NT2/D1 (cell line): ENCODE measurements at regions not wholly inside any gene's neighbourhood (a gene's known extent, or its start where the extent isn't known, plus 50 kb on each side); places are given as distances from the start of the nearest gene placed in this dataset.

ENCODE experiments used
- DNase-seq: peaks from one replicate; pipeline ENCODE4 v3.0.0-alpha.2; 2011; ENCODE audit warnings: low read depth, low spot score
- H3K27me3 ChIP-seq: 2 replicates; pipeline ENCODE4 v1.6.0; 2011; ENCODE audit warnings: mild to moderate bottlenecking; ENCODE audit not compliant: insufficient read length, insufficient read depth
- H3K36me3 ChIP-seq: 2 replicates; pipeline ENCODE4 v1.6.1; 2011; ENCODE audit warnings: mild to moderate bottlenecking, low read length, mixed read lengths; ENCODE audit not compliant: insufficient read depth, insufficient read length
- H3K4me1 ChIP-seq: 2 replicates; pipeline ENCODE4 v1.5.1; 2011; ENCODE audit not compliant: insufficient read depth, insufficient read length
- H3K4me3 ChIP-seq: 2 replicates; pipeline ENCODE4 v1.5.1; 2011; ENCODE audit warnings: low read depth; ENCODE audit not compliant: insufficient read length
- H3K9ac ChIP-seq: 2 replicates; pipeline ENCODE4 v1.6.0; 2011; ENCODE audit warnings: low read depth; ENCODE audit not compliant: insufficient read length
- H3K9me3 ChIP-seq: 2 replicates; pipeline ENCODE4 v1.5.1; 2011; ENCODE audit warnings: mild to moderate bottlenecking, low read length; ENCODE audit not compliant: insufficient read depth
- SUZ12 ChIP-seq: IDR thresholded peaks from 2 replicates; pipeline ENCODE4 v1.6.1; 2011; ENCODE audit not compliant: insufficient read length, insufficient read depth; ENCODE audit errors: extremely low read depth
- YY1 ChIP-seq: IDR thresholded peaks from 2 replicates; pipeline ENCODE4 v1.6.1; 2011; ENCODE audit not compliant: insufficient read length, insufficient read depth
- ZNF274 ChIP-seq: IDR thresholded peaks from 2 replicates; pipeline ENCODE4 v1.6.1; 2011; ENCODE audit warnings: mild to moderate bottlenecking, low read depth, low read length

DNA sequence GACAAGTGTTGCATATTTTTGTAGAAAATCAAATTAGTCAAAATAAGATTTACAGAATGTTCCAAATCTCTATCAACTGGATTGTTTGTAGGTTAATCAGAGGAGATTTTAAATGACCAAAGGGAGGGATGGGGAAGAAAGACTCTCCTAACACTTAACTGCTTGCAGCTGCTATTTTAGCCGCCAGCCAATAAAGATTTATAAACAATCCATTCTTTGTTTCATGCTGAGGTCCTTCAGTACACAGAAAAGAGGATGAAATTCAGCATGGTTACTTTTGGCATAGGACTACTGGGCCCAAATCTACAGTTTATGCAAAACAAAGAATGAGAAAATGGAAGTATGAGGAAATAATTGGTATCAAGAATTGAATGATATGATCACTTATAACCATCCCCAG lies 86.4 kb upstream of the FN1 start:
- no peak for TF ChIP-seq ZNF274
- TF ChIP-seq YY1: no peak
- no peak for TF ChIP-seq SUZ12
- H3K4me3 ChIP-seq: no peak overlapping the region
- H3K27me3 ChIP-seq: no peaks in the 10 kb centered on the region
- H3K36me3 ChIP-seq: no peaks in the 10 kb centered on the region
- DNase-seq: no peak
- no peaks in the 10 kb centered on the region for H3K9me3 ChIP-seq
- H3K4me1 ChIP-seq: no peaks in the 10 kb centered on the region
- no peak overlapping the region for H3K9ac ChIP-seq

DNA sequence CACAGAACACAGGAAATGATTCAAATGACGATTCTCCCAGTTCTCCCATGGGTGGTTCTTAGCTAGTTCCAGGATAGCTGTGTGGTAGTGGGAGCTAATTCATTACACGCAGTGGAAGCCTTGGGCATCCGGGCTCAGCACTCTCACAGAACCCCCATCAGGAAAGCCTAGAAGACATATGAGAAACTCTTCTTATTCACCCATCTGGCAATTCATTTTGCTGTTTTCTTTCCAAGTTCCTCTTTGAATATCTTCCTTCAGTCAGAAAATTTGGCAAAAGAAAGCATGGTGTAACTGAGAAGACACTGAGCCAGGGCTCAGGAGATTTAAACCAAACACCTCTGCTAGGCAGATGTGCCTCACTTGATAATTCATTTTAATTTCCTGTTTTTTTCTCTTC lies 85.2 kb upstream of the FN1 start:
- Histone ChIP-seq H3K4me1 (no peaks in the 10 kb centered on the region), H3K9ac (no peak overlapping the region), H3K4me3 (no peak overlapping the region), H3K9me3 (no peaks in the 10 kb centered on the region), H3K27me3 (no peaks in the 10 kb centered on the region), H3K36me3 (no peaks in the 10 kb centered on the region)
- DNase-seq: no peak
- TF ChIP-seq YY1: no peak

DNA sequence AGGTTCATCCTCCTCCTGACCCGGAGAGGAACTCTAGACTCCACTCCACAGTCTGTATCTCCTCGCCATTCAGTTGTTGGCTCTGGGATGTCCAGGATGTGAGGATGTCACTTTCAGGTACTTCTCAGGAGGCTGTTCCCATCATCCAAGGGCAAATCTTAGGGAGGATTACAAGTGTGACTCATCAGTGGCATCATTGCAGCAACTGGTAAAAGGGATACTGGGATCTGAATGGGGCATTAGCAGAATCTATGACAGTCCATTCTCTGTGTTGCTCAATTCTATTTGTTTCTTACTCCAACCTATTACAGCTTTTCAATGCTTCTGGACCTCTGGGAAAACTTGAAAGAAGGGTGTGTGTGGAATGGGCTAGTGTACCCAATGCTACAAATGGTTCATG lies 81.5 kb upstream of the FN1 start:
- Histone ChIP-seq H3K27me3 (no peaks in the 10 kb centered on the region), H3K9me3 (no peaks in the 10 kb centered on the region), H3K4me1 (no peaks in the 10 kb centered on the region), H3K9ac (no peak overlapping the region), H3K36me3 (no peaks in the 10 kb centered on the region), H3K4me3 (no peak overlapping the region)
- TF ChIP-seq SUZ12: no peak
- no peak for TF ChIP-seq YY1
- no peak for TF ChIP-seq ZNF274
- DNase-seq: no peak

GRCh38 chr2:215514516-215514915 lies 78.6 kb upstream of the FN1 start:
- Histone ChIP-seq H3K9ac (no peak overlapping the region), H3K4me1 (no peaks in the 10 kb centered on the region), H3K4me3 (no peak overlapping the region), H3K27me3 (no peaks in the 10 kb centered on the region), H3K36me3 (no peaks in the 10 kb centered on the region), H3K9me3 (no peaks in the 10 kb centered on the region)
- no peak for TF ChIP-seq ZNF274
- no peak for TF ChIP-seq YY1
- no peak for TF ChIP-seq SUZ12
- no peak for DNase-seq

DNA sequence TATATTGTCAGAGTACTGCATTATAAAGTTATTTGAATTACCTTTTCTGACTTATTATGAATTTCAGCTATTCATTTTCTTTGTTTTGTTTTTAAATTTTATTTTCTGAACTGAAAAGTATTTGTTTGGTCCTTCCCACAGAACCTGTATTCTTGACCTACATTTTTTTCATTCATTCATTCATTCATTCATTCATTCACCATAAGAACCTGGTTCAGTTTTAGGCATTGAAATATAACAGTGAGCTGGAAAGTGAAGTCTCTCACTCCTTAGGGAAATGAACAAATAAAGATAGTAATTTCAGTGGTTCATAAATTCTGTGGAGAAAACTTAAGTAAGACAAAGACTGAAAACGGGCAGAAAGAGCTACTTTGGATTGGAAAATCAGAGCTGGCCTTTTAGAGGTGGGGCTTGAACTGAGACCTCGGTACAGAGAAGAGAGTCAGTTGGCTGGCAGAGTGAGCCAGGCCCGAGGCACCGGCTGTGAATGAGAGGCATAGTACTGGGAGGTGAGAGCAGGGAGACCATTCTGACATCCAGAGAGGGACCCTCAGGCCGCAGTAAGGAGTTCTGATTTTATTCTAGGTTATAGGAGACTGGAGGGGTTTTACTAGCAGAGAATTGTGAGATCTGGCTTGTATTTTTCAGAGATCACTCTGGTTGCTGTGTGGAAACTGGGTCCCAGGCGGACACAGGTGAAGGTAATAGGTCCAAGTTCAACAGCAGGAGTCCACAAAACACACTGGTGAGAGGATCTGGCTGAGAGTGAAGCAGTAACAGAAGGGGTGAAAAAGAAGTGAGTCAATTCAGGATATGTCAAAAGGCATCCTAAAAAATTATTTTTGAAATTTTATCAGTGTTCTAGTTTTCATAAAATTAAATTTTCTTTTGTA lies 75.8 kb upstream of the FN1 start:
- TF ChIP-seq YY1 (no peak), SUZ12 (no peak), ZNF274 (no peak)
- H3K36me3 ChIP-seq: no peaks in the 10 kb centered on the region
- H3K27me3 ChIP-seq: no peaks in the 10 kb centered on the region
- no peaks in the 10 kb centered on the region for H3K9me3 ChIP-seq
- no peak overlapping the region for H3K4me3 ChIP-seq
- H3K4me1 ChIP-seq: no peaks in the 10 kb centered on the region
- no peak for DNase-seq
- no peak overlapping the region for H3K9ac ChIP-seq

- Histone ChIP-seq H3K9ac (no peak overlapping the region), H3K9me3 (no peaks in the 10 kb centered on the region), H3K27me3 (no peaks in the 10 kb centered on the region), H3K36me3 (no peaks in the 10 kb centered on the region), H3K4me1 (no peaks in the 10 kb centered on the region), H3K4me3 (no peak overlapping the region)
- no peak for DNase-seq
- no peak for TF ChIP-seq SUZ12
- TF ChIP-seq ZNF274: no peak
- TF ChIP-seq YY1: no peak
These were observed 72.0 kb upstream of the FN1 start for GRCh38 chr2:215507836-215508235.

DNA sequence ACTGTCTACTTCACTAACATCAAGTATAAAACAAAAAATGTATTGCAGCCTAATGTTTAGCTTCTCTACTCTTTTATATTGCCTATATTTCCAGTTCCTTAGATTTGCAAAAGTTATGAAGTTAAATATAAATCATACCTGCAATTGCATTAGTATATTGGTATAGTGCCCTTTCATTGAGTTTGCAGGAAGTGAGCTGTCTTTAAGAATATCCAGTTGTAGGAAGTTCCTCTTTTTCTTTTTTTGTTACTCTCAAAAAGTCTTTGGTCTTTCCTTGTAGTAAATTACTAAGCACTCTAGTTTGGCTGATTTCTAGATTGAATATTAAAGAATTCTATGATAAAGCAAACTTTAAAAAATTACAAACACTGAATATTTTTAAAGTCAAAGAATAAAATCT lies 71.3 kb upstream of the FN1 start:
- DNase-seq: no peak
- H3K9me3 ChIP-seq: no peaks in the 10 kb centered on the region
- no peaks in the 10 kb centered on the region for H3K4me1 ChIP-seq

More for the DNA sequence above, 71.3 kb upstream of the FN1 start:
- Histone ChIP-seq H3K36me3 (no peaks in the 10 kb centered on the region), H3K9ac (no peak overlapping the region), H3K27me3 (no peaks in the 10 kb centered on the region), H3K4me3 (no peak overlapping the region)
- TF ChIP-seq YY1 (no peak), SUZ12 (no peak), ZNF274 (no peak)
